Left ventricle myocardium inferior (tissue), 1 donor: ENCODE measurements at regions not wholly inside any gene's neighbourhood (a gene's known extent, or its start where the extent isn't known, plus 50 kb on each side); places are given as distances from the start of the nearest gene placed in this dataset.

Experiments used
- DNase-seq: peaks from one replicate; pipeline ENCODE4 v3.0.0-alpha.2; 2020
- H3K27ac ChIP-seq: fragments of 200-600 bp; replicated peaks from 2 replicates; pipeline ENCODE4 v1.8.0; 2021
- H3K27me3 ChIP-seq: fragments of 200-600 bp; 2 replicates; pipeline ENCODE4 v1.8.0; 2021; ENCODE audit warnings: low read depth
- H3K36me3 ChIP-seq: fragments of 200-600 bp; 2 replicates; pipeline ENCODE4 v1.8.0; 2021
- H3K4me1 ChIP-seq: fragments of 200-600 bp; 2 replicates; pipeline ENCODE4 v1.8.0; 2021
- H3K4me3 ChIP-seq: fragments of 200-600 bp; 2 replicates; pipeline ENCODE4 v1.8.0; 2021; ENCODE audit warnings: mild to moderate bottlenecking, moderate library complexity
- H3K9me3 ChIP-seq: fragments of 200-600 bp; replicated peaks from 2 replicates; pipeline ENCODE4 v1.8.0; 2021
- CTCF ChIP-seq: fragments of 200-600 bp; IDR thresholded peaks from 2 replicates; pipeline ENCODE4 v1.8.0; 2021; ENCODE audit warnings: antibody characterized with exemption, mild to moderate bottlenecking, borderline replicate concordance
- intact Hi-C: fragments of 100-400 bp; cut with micrococcal nuclease; formaldehyde crosslinking; loops from one replicate; pipeline ENCODE4 v1.11.0; 2022
- donor health status: DM: no; HTN: yes; CAD: no; lungs with severe emphysema.

GRCh38 chr4:171719691-171720090 lies 93.5 kb upstream of the GALNTL6 start:
- no peaks in the 10 kb centered on the region for H3K4me1 ChIP-seq
- no peaks in the 10 kb centered on the region for H3K27me3 ChIP-seq
- intact Hi-C loops: no loop called here
- no peak for DNase-seq
- H3K27ac ChIP-seq: no peak overlapping the region
- no peaks in the 10 kb centered on the region for H3K36me3 ChIP-seq
- no peak for TF ChIP-seq CTCF
- peaks cover 41% of the 10 kb centered on the region for H3K9me3 ChIP-seq
- no peak overlapping the region for H3K4me3 ChIP-seq

- H3K4me1 ChIP-seq: no peaks in the 10 kb centered on the region
- no peaks in the 10 kb centered on the region for H3K27me3 ChIP-seq
- no peak overlapping the region for H3K27ac ChIP-seq
- no peak for TF ChIP-seq CTCF
- H3K36me3 ChIP-seq: no peaks in the 10 kb centered on the region
- H3K9me3 ChIP-seq: peaks cover 31% of the 10 kb centered on the region
- H3K4me3 ChIP-seq: no peak overlapping the region
- DNase-seq: no peak
- intact Hi-C loops: no loop called here
Measured at GRCh38 chr4:171718665-171719064, 94.5 kb upstream of the GALNTL6 start.

DNA sequence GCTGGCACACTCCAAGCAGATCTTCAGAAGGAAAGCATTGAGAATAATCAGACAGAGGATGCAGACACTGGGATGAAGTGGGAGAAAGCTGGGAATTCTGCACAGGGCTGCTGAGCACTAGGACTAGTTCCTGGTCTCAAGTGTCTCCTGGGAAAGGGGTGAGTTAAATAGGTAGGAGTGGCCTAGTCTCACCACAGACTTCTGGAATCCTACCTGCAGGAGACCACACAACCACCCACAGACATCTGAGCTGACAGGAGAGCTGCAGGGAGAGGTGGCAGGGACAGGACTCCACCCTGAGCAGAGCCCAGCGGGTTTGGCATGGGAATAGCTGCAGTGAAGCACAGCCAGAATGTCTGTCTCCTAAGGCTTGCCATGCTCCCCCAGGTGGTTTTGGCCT lies 95.1 kb upstream of the GALNTL6 start:
- no peak for DNase-seq
- Histone ChIP-seq H3K27ac (no peak overlapping the region), H3K4me3 (no peak overlapping the region), H3K36me3 (no peaks in the 10 kb centered on the region), H3K27me3 (no peaks in the 10 kb centered on the region), H3K4me1 (no peaks in the 10 kb centered on the region), H3K9me3 (peaks cover 25% of the 10 kb centered on the region)
- TF ChIP-seq CTCF: no peak
- intact Hi-C loops: no loop called here

GRCh38 chr4:171717231-171717741 lies 95.9 kb upstream of the GALNTL6 start:
- no peaks in the 10 kb centered on the region for H3K4me1 ChIP-seq

GRCh38 chr4:171715973-171716372 lies 97.2 kb upstream of the GALNTL6 start:
- intact Hi-C loops: no loop called here
- Histone ChIP-seq H3K4me3 (no peak overlapping the region), H3K27me3 (no peaks in the 10 kb centered on the region), H3K4me1 (no peaks in the 10 kb centered on the region), H3K27ac (no peak overlapping the region), H3K9me3 (peaks cover 8% of the 10 kb centered on the region), H3K36me3 (no peaks in the 10 kb centered on the region)
- no peak for TF ChIP-seq CTCF
- no peak for DNase-seq

More at GRCh38 chr4:171717231-171717741, 95.9 kb upstream of the GALNTL6 start:
- intact Hi-C loops: no loop called here
- H3K27ac ChIP-seq: no peak overlapping the region
- H3K4me3 ChIP-seq: no peak overlapping the region
- H3K27me3 ChIP-seq: no peaks in the 10 kb centered on the region
- no peak for DNase-seq
- H3K9me3 ChIP-seq: peaks cover 17% of the 10 kb centered on the region
- TF ChIP-seq CTCF: no peak
- H3K36me3 ChIP-seq: no peaks in the 10 kb centered on the region
